Small intestine (tissue), 7 donors: ENCODE measurements at regions not wholly inside any gene's neighbourhood (a gene's known extent, or its start where the extent isn't known, plus 50 kb on each side); places are given as distances from the start of the nearest gene placed in this dataset.

Experiments used
- DNase-seq, 2 donors: peaks; one replicate each; pipeline versions ENCODE4 v3.0.0 to v3.0.0-alpha.2; 2013
- FAIRE-seq: peaks from 2 replicates; lab custom pipeline; 2012; peaks lifted over from hg19 to GRCh38; lab: Jason Lieb, UNC
- H3K27ac ChIP-seq, 3 donors: one replicate each; pipeline ENCODE4 v1.5.1; 2013; ENCODE audit warnings: low read length in 2 of 3, mild to moderate bottlenecking in 2 of 3, control low read depth in 1 of 3, inconsistent platforms in 1 of 3, low read depth in 1 of 3, moderate library complexity in 1 of 3
- H3K27me3 ChIP-seq, 3 donors: one replicate each; pipeline ENCODE4 v1.6.1; 2013; ENCODE audit warnings: low read length in 3 of 3, inconsistent platforms in 1 of 3; ENCODE audit not compliant: control insufficient read depth in 3 of 3, insufficient read depth in 3 of 3
- H3K36me3 ChIP-seq, 3 donors: one replicate each; pipeline ENCODE4 v1.6.1; 2013; ENCODE audit warnings: low read length in 3 of 3, inconsistent platforms in 1 of 3, low read depth in 1 of 3, mild to moderate bottlenecking in 1 of 3, moderate library complexity in 1 of 3; ENCODE audit not compliant: control insufficient read depth in 3 of 3, insufficient read depth in 2 of 3
- H3K4me1 ChIP-seq, 3 donors: one replicate each; pipeline ENCODE4 v1.6.1; 2013; ENCODE audit warnings: low read length in 2 of 3, inconsistent platforms in 1 of 3, low read depth in 1 of 3, mild to moderate bottlenecking in 1 of 3, moderate library complexity in 1 of 3; ENCODE audit not compliant: control insufficient read depth in 3 of 3, insufficient read depth in 2 of 3
- H3K4me3 ChIP-seq, 3 donors: one replicate each; pipeline ENCODE4 v1.5.1; 2013; ENCODE audit warnings: low read length in 3 of 3, control low read depth in 1 of 3, inconsistent platforms in 1 of 3, low read depth in 1 of 3, mild to moderate bottlenecking in 1 of 3, moderate library complexity in 1 of 3
- H3K9me3 ChIP-seq, 2 donors: one replicate each; pipeline ENCODE4 v1.6.1; 2013; ENCODE audit warnings: low read depth in 1 of 2, low read length in 1 of 2; ENCODE audit not compliant: control insufficient read depth in 2 of 2, insufficient read depth in 1 of 2
- WGBS, 3 donors: extraction: QIAGEN DNeasy Blood & Tissue Kit; methylation state at CpG; one replicate each; pipeline ENCODE4 v1.1.7; 2013; 5-methylcytosine and 5-hydroxymethylcytosine counted together
- donor health status: healthy with polysubstance abuse.
- donor health status: control.
- donor health status: control.
- donor health status: Bipolar disorder and iron deficiency.
- donor health status: healthy.

DNA sequence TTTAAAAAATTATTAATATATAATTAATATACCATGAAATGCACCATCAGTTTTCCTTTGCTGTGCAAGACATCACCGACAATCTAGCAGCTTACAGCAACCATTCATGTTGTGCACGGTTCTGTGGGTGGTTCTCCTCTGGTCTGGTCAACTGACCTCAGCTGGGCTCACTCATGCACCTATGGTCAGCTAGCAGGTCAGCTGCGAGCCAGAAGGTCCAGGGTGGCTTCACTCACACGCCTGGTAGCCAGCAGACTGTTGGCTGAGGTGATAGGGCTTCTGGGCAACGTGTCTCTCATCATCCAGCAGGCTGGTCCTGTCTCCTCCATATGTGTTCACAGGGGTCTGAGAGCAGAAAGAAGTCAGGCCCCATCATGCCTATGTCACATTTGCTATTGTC, 210.4 kb downstream of the KIF26A start:
- FAIRE-seq (no peak), DNase-seq (no peak)
- 68 to 78% (median 69%) methylated on average over 5 of the region's 5 CpGs for WGBS, 3 donors
- no peak overlapping the region for H3K4me3 ChIP-seq
- H3K27me3 ChIP-seq, result peaks cover 0 to 2% (median 0%) of the 10 kb centered on the region in 3 donors
- no peaks in the 10 kb centered on the region for H3K4me1 ChIP-seq
- H3K36me3 ChIP-seq, result no peaks in the 10 kb centered on the region
- no peak overlapping the region for H3K27ac ChIP-seq
- peaks cover 0 to 9% of the 10 kb centered on the region in 2 donors for H3K9me3 ChIP-seq

DNA sequence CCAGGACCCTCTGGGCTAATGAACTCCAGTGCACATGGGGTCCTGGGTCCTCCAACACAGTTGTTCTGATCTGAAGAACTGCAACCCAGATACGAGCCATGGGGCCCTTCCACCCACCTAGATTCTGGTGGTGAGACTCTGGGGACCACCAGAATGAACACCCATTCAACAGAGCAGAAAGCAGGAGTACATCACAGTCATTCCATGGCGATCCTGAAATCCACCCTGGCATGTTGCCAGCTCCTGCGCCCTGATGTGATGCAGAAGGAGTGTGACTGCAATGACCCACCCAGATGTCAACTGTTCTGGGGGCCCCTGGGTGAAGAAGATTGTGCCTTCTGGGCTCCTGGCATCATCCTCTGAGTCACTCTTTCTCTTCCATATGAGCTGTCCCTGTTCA, 211.6 kb downstream of the KIF26A start:
- H3K27me3 ChIP-seq, result peaks cover 0 to 2% (median 0%) of the 10 kb centered on the region in 3 donors
- H3K4me3 ChIP-seq, result no peak overlapping the region
- H3K4me1 ChIP-seq, result no peaks in the 10 kb centered on the region
- H3K36me3 ChIP-seq, result no peaks in the 10 kb centered on the region
- WGBS, 3 donors, result 64 to 79% (median 79%) methylated on average over 3 of the region's 3 CpGs
- DNase-seq (no peak), FAIRE-seq (no peak)
- H3K9me3 ChIP-seq, result peaks cover 0 to 9% of the 10 kb centered on the region in 2 donors
- H3K27ac ChIP-seq, result no peak overlapping the region

DNA sequence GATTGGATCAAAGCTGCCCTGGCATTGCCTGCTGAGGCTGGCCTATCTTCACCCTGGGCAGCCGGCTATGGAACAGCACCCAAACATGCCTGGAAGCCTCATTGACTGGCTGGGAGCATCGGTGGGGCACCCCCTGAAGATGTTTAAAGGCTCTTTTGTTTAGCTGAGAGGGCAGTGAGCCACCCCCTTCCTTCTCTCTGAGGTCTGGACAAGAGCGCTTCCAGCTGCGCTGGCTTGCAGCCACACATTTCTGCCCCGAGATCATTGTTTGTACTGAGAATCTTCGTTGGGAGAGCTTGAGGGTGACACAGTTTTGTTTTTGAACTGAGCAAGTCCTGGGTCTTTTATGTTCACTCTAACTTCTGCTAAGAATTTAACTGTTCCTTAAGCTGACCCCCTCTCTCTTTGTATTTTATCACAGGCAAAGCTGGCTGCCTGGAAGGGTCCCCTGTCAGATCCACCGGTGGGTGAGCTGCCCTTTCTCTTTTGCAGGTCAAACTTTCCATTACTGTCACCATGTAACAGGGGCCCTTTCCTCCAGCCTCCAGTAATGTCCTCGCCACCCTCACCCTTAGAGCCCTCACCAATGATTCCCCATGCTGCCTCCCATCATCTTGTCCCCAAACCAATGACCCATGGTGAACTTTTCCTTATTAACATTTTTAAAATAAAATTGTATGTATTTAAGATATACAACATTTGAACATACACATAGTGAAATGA, 212.2 kb downstream of the KIF26A start:
- H3K4me3 ChIP-seq, result no peak overlapping the region
- H3K36me3 ChIP-seq, result no peaks in the 10 kb centered on the region
- DNase-seq, result peak in 1 of 2 donors; percentile 33
- H3K27ac ChIP-seq, result no peak overlapping the region
- H3K4me1 ChIP-seq, result peaks cover 0 to 4% (median 0%) of the 10 kb centered on the region in 3 donors
- WGBS, 3 donors, result 33 to 45% (median 44%) methylated on average over 8 of the region's 8 CpGs
- H3K27me3 ChIP-seq, result peaks cover 0 to 2% (median 0%) of the 10 kb centered on the region in 3 donors
- peaks cover 0 to 9% of the 10 kb centered on the region in 2 donors for H3K9me3 ChIP-seq
- no peak for FAIRE-seq

DNA sequence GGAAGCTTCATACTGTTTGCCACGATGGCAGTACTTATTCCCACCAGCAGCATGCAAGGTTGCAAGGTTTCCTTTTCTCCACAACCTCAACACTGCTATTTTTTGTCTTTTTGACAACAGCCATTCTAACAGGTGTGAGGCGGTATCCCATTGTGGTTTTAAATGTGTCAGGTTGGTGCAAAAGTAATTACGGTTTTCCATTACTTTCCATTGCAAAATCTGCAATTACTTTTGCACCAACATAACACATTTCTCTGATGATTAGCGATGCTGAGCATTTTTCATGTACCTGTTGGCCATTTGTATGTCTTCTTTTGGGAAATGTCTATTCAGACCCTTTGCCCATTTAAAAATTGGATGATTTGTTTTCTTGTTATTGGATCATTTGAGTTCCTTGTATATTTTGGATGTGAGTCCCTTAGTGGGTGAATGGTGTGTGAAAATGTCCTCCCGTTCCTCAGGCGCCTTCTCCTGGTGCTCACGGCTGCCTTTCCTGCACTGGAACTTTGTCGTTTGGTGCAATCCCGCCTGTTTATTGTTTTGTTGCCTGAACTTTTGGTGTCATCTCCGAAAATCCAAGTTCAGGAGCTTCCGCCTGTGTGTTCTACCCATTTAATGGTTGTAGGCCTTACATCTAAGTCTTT, 213.6 kb downstream of the KIF26A start:
- FAIRE-seq (no peak), DNase-seq (no peak)
- H3K36me3 ChIP-seq, result no peaks in the 10 kb centered on the region
- no peak overlapping the region for H3K4me3 ChIP-seq
- H3K27ac ChIP-seq, result no peak overlapping the region
- peaks cover 0 to 9% of the 10 kb centered on the region in 2 donors for H3K9me3 ChIP-seq
- 91 to 94% (median 94%) methylated on average over 11 of the region's 11 CpGs for WGBS, 3 donors
- H3K4me1 ChIP-seq, result peaks cover 0 to 4% (median 0%) of the 10 kb centered on the region in 3 donors
- peaks cover 0 to 2% (median 0%) of the 10 kb centered on the region in 3 donors for H3K27me3 ChIP-seq

DNA sequence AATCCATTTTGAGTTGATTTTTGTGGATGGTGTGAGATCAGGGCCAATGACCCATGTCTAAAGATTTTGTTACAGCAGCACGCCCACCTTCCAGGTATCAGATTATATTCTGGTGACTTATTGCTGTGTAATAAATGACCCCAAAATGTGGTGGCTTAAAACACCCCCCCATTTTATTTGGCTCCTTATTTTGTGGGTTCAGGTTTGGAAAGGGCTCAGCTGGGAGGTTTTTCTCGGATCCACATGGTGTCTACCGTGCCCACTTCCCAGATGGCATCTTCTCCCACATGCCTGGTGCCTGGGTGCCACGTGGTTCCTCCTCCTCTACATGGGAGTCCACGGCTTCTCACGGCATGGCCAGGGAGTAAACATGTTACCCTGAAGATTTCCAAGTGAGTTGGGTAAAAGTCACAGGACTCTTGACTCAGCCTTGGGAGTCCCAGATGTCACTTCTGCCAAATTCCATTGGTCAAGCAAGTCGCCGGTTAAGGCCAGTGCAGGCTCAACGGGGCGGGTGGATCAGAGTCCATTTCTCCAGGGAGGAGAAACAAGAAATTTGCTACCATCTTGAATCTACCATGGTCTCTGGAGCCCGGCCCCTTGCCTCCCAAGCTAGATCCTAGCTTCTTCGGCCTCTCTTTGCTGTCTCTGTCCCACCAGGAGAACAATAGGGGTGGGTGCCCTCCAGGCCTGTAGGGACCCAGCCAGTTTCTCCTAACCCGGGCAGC, 214.3 kb downstream of the KIF26A start:
- Histone ChIP-seq H3K27me3 (peaks cover 0 to 2% (median 0%) of the 10 kb centered on the region in 3 donors), H3K36me3 (no peaks in the 10 kb centered on the region), H3K9me3 (peaks cover 0 to 9% of the 10 kb centered on the region in 2 donors), H3K4me3 (no peak overlapping the region), H3K27ac (no peak overlapping the region), H3K4me1 (peaks cover 0 to 4% (median 0%) of the 10 kb centered on the region in 3 donors)
- DNase-seq (no peak), FAIRE-seq (no peak)
- 87 to 88% (median 87%) methylated on average over 13 of the region's 13 CpGs for WGBS, 3 donors

DNA sequence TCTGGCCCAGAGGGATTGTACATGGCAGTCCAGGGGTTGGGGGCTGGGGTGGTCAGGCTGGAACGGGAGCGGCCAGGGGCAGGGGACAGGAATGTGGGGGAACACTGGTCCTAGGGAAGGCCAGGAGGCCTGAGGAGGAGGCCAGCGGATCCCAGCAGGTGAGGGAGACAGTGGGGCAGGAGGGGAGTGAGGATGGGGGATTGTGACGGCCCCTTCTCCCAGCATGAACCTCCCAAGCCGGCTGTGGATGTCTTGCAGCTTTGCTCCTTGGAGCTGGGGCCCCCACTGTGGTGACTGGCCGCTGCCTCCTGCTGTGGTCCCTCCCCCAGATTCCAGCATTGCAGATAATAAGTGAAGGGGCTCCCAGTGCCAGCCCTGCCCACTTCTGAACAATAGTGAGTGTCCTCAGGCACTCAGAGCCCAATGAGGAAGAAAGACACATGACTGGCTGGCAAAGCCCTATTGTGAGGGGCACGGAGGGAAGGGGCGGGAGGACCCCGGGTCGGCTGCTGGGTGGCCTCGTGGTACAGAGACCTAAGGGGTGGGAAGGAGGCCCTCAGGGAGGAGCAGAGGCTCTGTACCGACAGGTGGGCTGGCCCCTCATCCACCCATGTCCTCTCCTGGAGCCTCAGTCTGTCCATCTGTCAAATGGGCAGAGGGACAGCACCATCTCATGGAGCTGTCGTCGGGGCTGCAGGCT, 215.0 kb downstream of the KIF26A start:
- H3K27ac ChIP-seq, result no peak overlapping the region
- 80 to 83% (median 82%) methylated on average over 12 to 14 of the region's 14 CpGs for WGBS, 3 donors
- FAIRE-seq (no peak), DNase-seq (no peak)
- H3K9me3 ChIP-seq, result peaks cover 0 to 9% of the 10 kb centered on the region in 2 donors
- no peak overlapping the region for H3K4me3 ChIP-seq
- peaks cover 0 to 4% (median 0%) of the 10 kb centered on the region in 3 donors for H3K4me1 ChIP-seq
- H3K36me3 ChIP-seq, result no peaks in the 10 kb centered on the region
- peaks cover 0 to 2% (median 0%) of the 10 kb centered on the region in 3 donors for H3K27me3 ChIP-seq

DNA sequence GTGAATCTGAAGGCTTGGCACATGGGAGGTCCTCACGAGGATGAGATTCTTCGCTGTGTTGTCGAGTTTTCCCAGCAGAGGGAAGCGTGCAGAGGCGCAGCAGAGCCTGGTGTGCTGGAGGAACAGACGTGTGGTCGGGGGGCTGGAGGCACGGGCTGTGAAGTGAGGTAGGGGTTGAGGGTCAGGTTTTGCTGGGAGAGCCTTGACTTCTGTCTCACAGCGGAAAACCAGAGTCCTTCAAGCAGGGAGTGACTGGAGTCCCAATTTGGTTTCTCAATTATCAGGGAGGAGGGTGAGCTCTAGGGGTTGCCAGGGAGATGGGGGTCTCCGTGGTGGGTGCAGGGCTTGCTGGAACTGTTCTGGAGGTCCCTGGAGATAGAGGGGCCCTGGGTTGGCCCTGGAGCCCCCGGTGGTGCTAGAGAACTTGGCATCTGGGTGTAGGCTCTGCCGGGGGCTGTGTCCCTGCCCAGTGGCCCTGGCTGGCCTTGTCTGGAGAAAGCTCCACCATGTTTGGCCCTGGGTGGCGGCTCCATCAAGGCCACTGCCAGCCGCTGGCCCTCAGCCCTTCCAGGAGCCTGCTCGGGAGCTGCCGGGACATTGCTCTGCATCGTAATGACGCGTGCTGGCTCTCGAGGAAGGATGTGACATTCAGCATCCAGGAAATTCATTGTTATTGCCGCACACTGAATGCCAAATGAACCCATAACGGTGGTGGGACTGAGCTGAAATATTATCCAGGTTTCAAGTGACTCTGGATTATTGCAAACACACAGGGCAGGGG, 215.7 kb downstream of the KIF26A start:
- Histone ChIP-seq H3K36me3 (no peaks in the 10 kb centered on the region), H3K9me3 (peaks cover 0 to 9% of the 10 kb centered on the region in 2 donors), H3K4me3 (no peak overlapping the region), H3K27me3 (peaks cover 0 to 2% (median 0%) of the 10 kb centered on the region in 3 donors), H3K4me1 (peaks cover 0 to 4% (median 0%) of the 10 kb centered on the region in 3 donors), H3K27ac (no peak overlapping the region)
- DNase-seq, result no peak
- FAIRE-seq, result no peak
- WGBS, 3 donors, result 56 to 60% (median 56%) methylated on average over 22 of the region's 22 CpGs
